MM.1S (cell line): ENCODE measurements at regions not wholly inside any gene's neighbourhood (a gene's known extent, or its start where the extent isn't known, plus 50 kb on each side); places are given as distances from the start of the nearest gene placed in this dataset.

Source experiments
- EZH2 ChIP-seq: fragments of 300-600 bp; sonication (generic); optimal IDR thresholded peaks from 2 replicates; pipeline ENCODE3; 2017; ENCODE audit warnings: low read depth, mild to moderate bottlenecking, antibody characterized with exemption, low read length, mixed read lengths
- EZH2phosphoT487 ChIP-seq: fragments of 300-600 bp; sonication (generic); IDR thresholded peaks from 2 replicates; pipeline ENCODE4 v1.6.1; 2018; ENCODE audit warnings: antibody characterized with exemption, low read length
- TF ChIP-seq, protein P1 (sequence below): fragments of 300-600 bp; sonication (generic); IDR thresholded peaks from 2 replicates; pipeline ENCODE4 v1.5.1; 2016; ENCODE audit warnings: antibody characterized with exemption, low read length, mixed read lengths

DNA sequence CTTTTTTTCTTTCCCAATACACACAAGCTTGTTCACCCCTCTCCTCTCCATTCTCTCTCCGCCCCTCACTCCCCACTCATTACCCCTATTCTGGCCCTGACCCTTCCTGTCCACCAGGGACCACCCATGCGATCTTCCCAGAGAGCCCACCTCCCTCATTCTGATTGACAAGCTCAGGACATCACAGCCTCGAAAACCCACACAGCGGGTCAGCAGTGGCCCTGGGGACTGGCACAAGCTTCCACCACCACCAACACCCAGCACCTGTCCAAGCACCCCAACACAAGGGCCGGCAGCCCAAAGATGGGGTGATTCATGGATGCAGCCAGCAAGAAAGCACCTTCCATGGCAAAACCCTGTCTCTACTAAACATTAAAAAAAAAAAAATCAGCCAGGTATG lies 50.0 kb upstream of the USP6NL start:
- TF ChIP-seq, protein P1, sequence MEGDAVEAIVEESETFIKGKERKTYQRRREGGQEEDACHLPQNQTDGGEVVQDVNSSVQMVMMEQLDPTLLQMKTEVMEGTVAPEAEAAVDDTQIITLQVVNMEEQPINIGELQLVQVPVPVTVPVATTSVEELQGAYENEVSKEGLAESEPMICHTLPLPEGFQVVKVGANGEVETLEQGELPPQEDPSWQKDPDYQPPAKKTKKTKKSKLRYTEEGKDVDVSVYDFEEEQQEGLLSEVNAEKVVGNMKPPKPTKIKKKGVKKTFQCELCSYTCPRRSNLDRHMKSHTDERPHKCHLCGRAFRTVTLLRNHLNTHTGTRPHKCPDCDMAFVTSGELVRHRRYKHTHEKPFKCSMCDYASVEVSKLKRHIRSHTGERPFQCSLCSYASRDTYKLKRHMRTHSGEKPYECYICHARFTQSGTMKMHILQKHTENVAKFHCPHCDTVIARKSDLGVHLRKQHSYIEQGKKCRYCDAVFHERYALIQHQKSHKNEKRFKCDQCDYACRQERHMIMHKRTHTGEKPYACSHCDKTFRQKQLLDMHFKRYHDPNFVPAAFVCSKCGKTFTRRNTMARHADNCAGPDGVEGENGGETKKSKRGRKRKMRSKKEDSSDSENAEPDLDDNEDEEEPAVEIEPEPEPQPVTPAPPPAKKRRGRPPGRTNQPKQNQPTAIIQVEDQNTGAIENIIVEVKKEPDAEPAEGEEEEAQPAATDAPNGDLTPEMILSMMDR: no peak
- TF ChIP-seq EZH2 (no peak), EZH2phosphoT487 (no peak)
